Endothelial cell of umbilical vein (primary cell): ENCODE measurements at regions not wholly inside any gene's neighbourhood (a gene's known extent, or its start where the extent isn't known, plus 50 kb on each side); places are given as distances from the start of the nearest gene placed in this dataset.

Experiments
- BruUV-seq: library from RNA; stranded (reverse); fragments of 400-500 nt; replicated peaks from 2 replicates; lab custom pipeline; 2021; lab: Mats Ljungman, UMichigan
- CTCF ChIA-PET: fragments of 300-600, 350-600 bp; sonication (Branson Sonifier 250); formaldehyde crosslinking; loops from one replicate; lab custom pipeline; 2021; ENCODE audit warnings: antibody characterized with exemption, inconsistent platforms; lab: Charles Lee
- POLR2A ChIA-PET: fragments of 300-600, 350-600 bp; sonication (Branson Sonifier 250); formaldehyde crosslinking; loops from one replicate; lab custom pipeline; 2021; ENCODE audit warnings: antibody characterized with exemption, inconsistent platforms; lab: Charles Lee
- DNase-seq: peaks from one replicate; pipeline ENCODE4 v3.0.0-alpha.2; 2011; ENCODE audit warnings: low read depth, low spot score
- FAIRE-seq: peaks from 2 replicates; lab custom pipeline; 2011; peaks lifted over from hg19 to GRCh38; lab: Jason Lieb, UNC
- H2AFZ ChIP-seq: 2 replicates; pipeline ENCODE4 v1.6.0; 2012; ENCODE audit warnings: low read depth, low read length, control low read depth, inconsistent platforms
- H3K27ac ChIP-seq: 2 replicates; pipeline ENCODE4 v1.5.1; 2011; ENCODE audit warnings: low read depth, mild to moderate bottlenecking, control low read depth, low read length, moderate library complexity; ENCODE audit not compliant: insufficient read depth
- H3K27me3 ChIP-seq, 2 experiments: 2 replicates each; pipeline versions ENCODE4 v1.6.0 to v1.6.1; 2011; ENCODE audit warnings: low read length in 2 of 2, mixed read lengths in 1 of 2; ENCODE audit not compliant: control insufficient read depth in 2 of 2, insufficient read depth in 2 of 2
- H3K36me3 ChIP-seq, 2 experiments: 2 replicates in 1 of 2; 3 replicates in 1 of 2; pipeline ENCODE4 v1.5.1; 2011; ENCODE audit warnings: low read length in 2 of 2, mild to moderate bottlenecking in 1 of 2, moderate library complexity in 1 of 2; ENCODE audit not compliant: control insufficient read depth in 2 of 2, insufficient read depth in 2 of 2; ENCODE audit errors: extremely low read depth in 1 of 2
- H3K4me1 ChIP-seq: 3 replicates; pipeline ENCODE4 v1.5.1; 2011; ENCODE audit warnings: mild to moderate bottlenecking, low read length; ENCODE audit not compliant: control insufficient read depth, insufficient read depth; ENCODE audit errors: extremely low read depth
- H3K4me2 ChIP-seq: 2 replicates; pipeline ENCODE4 v1.6.1; 2011; ENCODE audit warnings: low read length, control low read depth, mixed read lengths; ENCODE audit not compliant: insufficient read depth
- H3K4me3 ChIP-seq, 3 experiments: fragments of 200-600 bp in 1 of 3; sonication (generic), shearing (Covaris generic) in 1 of 3; replicated peaks in 1 of 3; 2 replicates each; pipeline ENCODE4 v1.5.1; 2011 to 2016; ENCODE audit warnings: control low read depth in 3 of 3, low read length in 3 of 3, mild to moderate bottlenecking in 2 of 3, inconsistent platforms in 1 of 3, low read depth in 1 of 3, moderate library complexity in 1 of 3; ENCODE audit not compliant: insufficient read depth in 1 of 3
- H3K79me2 ChIP-seq: 2 replicates; pipeline ENCODE4 v1.6.0; 2012; ENCODE audit warnings: low read length, inconsistent platforms; ENCODE audit not compliant: control insufficient read depth, insufficient read depth
- H3K9ac ChIP-seq: replicated peaks from 2 replicates; pipeline ENCODE3; 2011; ENCODE audit warnings: low read length, control low read depth; ENCODE audit not compliant: insufficient read depth; ENCODE audit errors: extremely low read depth
- H3K9me1 ChIP-seq: replicated peaks from 3 replicates; pipeline ENCODE4 v1.6.0; 2011; ENCODE audit warnings: mild to moderate bottlenecking, low read length; ENCODE audit not compliant: control insufficient read depth, insufficient read depth; ENCODE audit errors: extremely low read depth
- H3K9me3 ChIP-seq: replicated peaks from 2 replicates; pipeline ENCODE4 v1.5.1; 2012; ENCODE audit warnings: low read length, inconsistent platforms; ENCODE audit not compliant: control insufficient read depth, insufficient read depth
- H4K20me1 ChIP-seq: replicated peaks from 2 replicates; pipeline ENCODE3; 2011; ENCODE audit warnings: mild to moderate bottlenecking, low read length; ENCODE audit not compliant: control insufficient read depth, insufficient read depth; ENCODE audit errors: extremely low read depth
- EZH2 ChIP-seq: IDR thresholded peaks from 2 replicates; pipeline ENCODE4 v1.6.1; 2012; ENCODE audit warnings: borderline replicate concordance, low read depth, mild to moderate bottlenecking, moderate library complexity, low read length, inconsistent platforms; ENCODE audit not compliant: severe bottlenecking
- FOS ChIP-seq: IDR thresholded peaks from 2 replicates; pipeline ENCODE4 v1.6.1; 2011; ENCODE audit warnings: mild to moderate bottlenecking, low read length, moderate library complexity, borderline replicate concordance; ENCODE audit not compliant: insufficient read depth
- GATA2 ChIP-seq: IDR thresholded peaks from 2 replicates; pipeline ENCODE4 v1.7.0; 2011; ENCODE audit warnings: low read depth, mild to moderate bottlenecking, moderate library complexity, mixed read lengths, low read length; ENCODE audit not compliant: insufficient read length, insufficient read depth
- JUN ChIP-seq: IDR thresholded peaks from 2 replicates; pipeline ENCODE4 v1.6.1; 2011; ENCODE audit warnings: borderline replicate concordance, low read depth; ENCODE audit not compliant: insufficient read length, insufficient read depth
- MYC ChIP-seq: IDR thresholded peaks from one replicate; pipeline ENCODE4 v1.6.1; 2011; ENCODE audit warnings: mild to moderate bottlenecking, low read depth, low read length
- POLR2A ChIP-seq: IDR thresholded peaks from 2 replicates; pipeline ENCODE4 v1.6.1; 2012; ENCODE audit warnings: low read depth, mild to moderate bottlenecking, control low read depth, low read length
- POLR2AphosphoS5 ChIP-seq: IDR thresholded peaks from 2 replicates; pipeline ENCODE4 v1.6.1; 2012; ENCODE audit warnings: low read depth, mild to moderate bottlenecking, control low read depth, low read length, moderate library complexity; ENCODE audit not compliant: insufficient read depth
- dilution Hi-C: fragments of 300-500 bp; cut with MboI; formaldehyde crosslinking; loops from one replicate; pipeline ENCODE4 v1.15.0; 2019; ENCODE audit warnings: low sequenced_read_pairs; ENCODE audit not compliant: extremely low pct_ligation_motif_present
- intact Hi-C: fragments of 100-400 bp; cut with micrococcal nuclease; formaldehyde crosslinking; loops from one replicate; pipeline ENCODE4 v1.10.0; 2022
- TF ChIP-seq, protein P1 (sequence below): IDR thresholded peaks from 2 replicates; pipeline ENCODE4 v1.6.1; 2011; ENCODE audit not compliant: insufficient read depth, insufficient read length
- TF ChIP-seq, protein P2 (sequence below), 2 donors: IDR thresholded peaks; 1 replicate in 1 of 2; 2 replicates in 1 of 2; pipeline ENCODE4 v1.5.1; 2011; ENCODE audit warnings: low read length in 2 of 2, mild to moderate bottlenecking in 2 of 2, moderate library complexity in 2 of 2, control low read depth in 1 of 2, inconsistent platforms in 1 of 2, low read depth in 1 of 2; ENCODE audit not compliant: insufficient read depth in 1 of 2; ENCODE audit errors: extremely low read depth in 1 of 2

DNA sequence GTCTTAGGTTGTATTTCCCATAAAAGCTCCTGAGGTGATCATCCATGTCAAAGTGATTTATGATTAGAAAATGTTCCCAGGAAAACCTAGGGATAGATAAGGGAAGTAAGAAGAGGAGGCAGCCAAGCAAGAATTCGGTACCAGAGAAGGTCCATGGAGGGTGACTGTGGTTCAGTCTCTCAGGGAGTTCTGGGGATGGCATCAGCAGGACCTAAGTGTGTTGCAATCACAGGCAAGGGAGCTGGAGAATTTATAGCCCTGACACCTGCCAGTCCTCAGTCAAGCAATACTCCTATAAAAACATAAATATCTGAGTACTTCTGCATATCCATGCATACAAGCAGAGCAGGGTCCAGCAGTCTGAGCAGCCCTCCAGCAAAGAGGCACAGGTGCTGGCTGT is 95.6 kb upstream of the TOPAZ1 start:
- Histone ChIP-seq H3K4me3 (no peak overlapping the region), H3K9me1 (no peaks in the 10 kb centered on the region), H3K9me3 (no peaks in the 10 kb centered on the region), H3K27ac (no peak overlapping the region), H3K27me3 (no peaks in the 10 kb centered on the region), H3K79me2 (no peaks in the 10 kb centered on the region), H3K4me1 (no peaks in the 10 kb centered on the region), H2AFZ (no peak overlapping the region), H4K20me1 (no peaks in the 10 kb centered on the region), H3K9ac (no peak overlapping the region), H3K4me2 (no peak overlapping the region), H3K36me3 (no peaks in the 10 kb centered on the region)
- ChIA-PET CTCF (interaction anchor here (1.0 kb wide), 1 partner anchor 12 kb away, joined by 3 read pairs; no protein-coding TSS in a partner anchor), POLR2A (no interaction called here)
- TF ChIP-seq POLR2A (no peak), EZH2 (no peak), JUN (no peak), MYC (no peak), POLR2AphosphoS5 (no peak), GATA2 (no peak), FOS (no peak)
- TF ChIP-seq, protein P1, sequence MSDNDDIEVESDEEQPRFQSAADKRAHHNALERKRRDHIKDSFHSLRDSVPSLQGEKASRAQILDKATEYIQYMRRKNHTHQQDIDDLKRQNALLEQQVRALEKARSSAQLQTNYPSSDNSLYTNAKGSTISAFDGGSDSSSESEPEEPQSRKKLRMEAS = no peak
- TF ChIP-seq, protein P2, sequence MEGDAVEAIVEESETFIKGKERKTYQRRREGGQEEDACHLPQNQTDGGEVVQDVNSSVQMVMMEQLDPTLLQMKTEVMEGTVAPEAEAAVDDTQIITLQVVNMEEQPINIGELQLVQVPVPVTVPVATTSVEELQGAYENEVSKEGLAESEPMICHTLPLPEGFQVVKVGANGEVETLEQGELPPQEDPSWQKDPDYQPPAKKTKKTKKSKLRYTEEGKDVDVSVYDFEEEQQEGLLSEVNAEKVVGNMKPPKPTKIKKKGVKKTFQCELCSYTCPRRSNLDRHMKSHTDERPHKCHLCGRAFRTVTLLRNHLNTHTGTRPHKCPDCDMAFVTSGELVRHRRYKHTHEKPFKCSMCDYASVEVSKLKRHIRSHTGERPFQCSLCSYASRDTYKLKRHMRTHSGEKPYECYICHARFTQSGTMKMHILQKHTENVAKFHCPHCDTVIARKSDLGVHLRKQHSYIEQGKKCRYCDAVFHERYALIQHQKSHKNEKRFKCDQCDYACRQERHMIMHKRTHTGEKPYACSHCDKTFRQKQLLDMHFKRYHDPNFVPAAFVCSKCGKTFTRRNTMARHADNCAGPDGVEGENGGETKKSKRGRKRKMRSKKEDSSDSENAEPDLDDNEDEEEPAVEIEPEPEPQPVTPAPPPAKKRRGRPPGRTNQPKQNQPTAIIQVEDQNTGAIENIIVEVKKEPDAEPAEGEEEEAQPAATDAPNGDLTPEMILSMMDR (IDR thresholded peaks at IDR 0.05; ENCODE audit: extremely low read depth in 1 of 2, insufficient read depth in 1 of 2, low read depth in 1 of 2, low read length in 2 of 2) = no peak
- FAIRE-seq = no peak
- intact Hi-C loops (no loop called here), dilution Hi-C loops (no loop called here)
- DNase-seq = no peak
- no TSS peak for BruUV-seq
